Tibial nerve (tissue), 4 donors: ENCODE measurements at regions not wholly inside any gene's neighbourhood (a gene's known extent, or its start where the extent isn't known, plus 50 kb on each side); places are given as distances from the start of the nearest gene placed in this dataset.

ENCODE experiments used
- DNase-seq, 2 donors: peaks; one replicate each; pipeline ENCODE4 v3.0.0-alpha.2; 2019; ENCODE audit warnings: low spot score in 2 of 2
- H3K27ac ChIP-seq, 4 donors: fragments of 200-600 bp; sonication (generic) in 3 of 4; one replicate each; pipeline ENCODE4 v1.5.1; 2017 to 2019; ENCODE audit warnings: mild to moderate bottlenecking in 1 of 4
- H3K27me3 ChIP-seq, 2 donors: fragments of 200-600 bp; sonication (generic) in 1 of 2; one replicate each; pipeline versions ENCODE4 v1.5.1 to v1.6.0; 2017 to 2019
- H3K36me3 ChIP-seq, 3 donors: fragments of 200-600 bp; sonication (generic); one replicate each; pipeline ENCODE4 v1.5.1; 2018 to 2019
- H3K4me1 ChIP-seq, 4 donors: fragments of 200-600 bp; sonication (generic) in 3 of 4; one replicate each; pipeline ENCODE4 v1.5.1; 2017 to 2019
- H3K4me3 ChIP-seq, 4 donors: fragments of 200-600 bp; sonication (generic) in 3 of 4; one replicate each; pipeline ENCODE4 v1.5.1; 2017 to 2019; ENCODE audit warnings: mild to moderate bottlenecking in 1 of 4, moderate library complexity in 1 of 4
- H3K9me3 ChIP-seq, 4 donors: fragments of 200-600 bp; sonication (generic) in 3 of 4; one replicate each; pipeline ENCODE4 v1.5.1; 2017 to 2019
- EP300 ChIP-seq, 2 donors: sonication (generic); formaldehyde crosslinking; IDR thresholded peaks; one replicate each; pipeline ENCODE4 v1.6.1; 2017; ENCODE audit warnings: antibody characterized with exemption in 2 of 2, mild to moderate bottlenecking in 1 of 2
- POLR2A ChIP-seq, 2 donors: fragments of 450-650 bp; IDR thresholded peaks; one replicate each; pipeline ENCODE4 v1.6.1; 2017; ENCODE audit warnings: antibody characterized with exemption in 2 of 2, mild to moderate bottlenecking in 2 of 2, moderate library complexity in 2 of 2
- WGBS, 2 donors: methylation state at CpG; one replicate each; pipeline ENCODE4 v1.1.5; 2018; 5-methylcytosine and 5-hydroxymethylcytosine counted together
- TF ChIP-seq, protein P1 (sequence below), 5 experiments: fragments of 200-600 bp in 3 of 5; fragments of 450-650 bp in 2 of 5; sonication (generic) in 3 of 5; IDR thresholded peaks; one replicate each; pipeline ENCODE4 v1.5.1; 2016 to 2019; ENCODE audit warnings: antibody characterized with exemption in 5 of 5, mild to moderate bottlenecking in 3 of 5, moderate library complexity in 2 of 5

DNA sequence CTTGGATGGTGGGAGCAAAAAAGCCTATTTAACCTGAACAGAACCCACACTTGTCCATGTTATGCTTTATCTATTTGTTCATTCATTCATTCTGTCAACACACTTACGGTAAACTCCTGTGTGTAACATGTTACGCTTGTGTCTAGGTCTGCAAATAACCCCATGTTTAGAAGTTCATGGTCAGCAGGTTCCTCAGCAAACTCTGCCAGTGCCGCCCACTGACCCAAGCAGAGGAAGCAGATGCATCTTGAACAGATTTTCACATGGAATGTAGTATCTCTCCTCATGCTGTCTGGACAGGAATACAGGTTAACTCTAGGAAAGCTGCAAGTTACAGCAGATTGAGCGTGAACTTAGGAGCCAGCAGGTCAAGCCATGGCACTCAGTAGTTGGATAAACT is 213.7 kb upstream of the COPS8 start:
- no peak for TF ChIP-seq EP300 (IDR thresholded peaks at IDR 0.05)
- TF ChIP-seq, protein P1, sequence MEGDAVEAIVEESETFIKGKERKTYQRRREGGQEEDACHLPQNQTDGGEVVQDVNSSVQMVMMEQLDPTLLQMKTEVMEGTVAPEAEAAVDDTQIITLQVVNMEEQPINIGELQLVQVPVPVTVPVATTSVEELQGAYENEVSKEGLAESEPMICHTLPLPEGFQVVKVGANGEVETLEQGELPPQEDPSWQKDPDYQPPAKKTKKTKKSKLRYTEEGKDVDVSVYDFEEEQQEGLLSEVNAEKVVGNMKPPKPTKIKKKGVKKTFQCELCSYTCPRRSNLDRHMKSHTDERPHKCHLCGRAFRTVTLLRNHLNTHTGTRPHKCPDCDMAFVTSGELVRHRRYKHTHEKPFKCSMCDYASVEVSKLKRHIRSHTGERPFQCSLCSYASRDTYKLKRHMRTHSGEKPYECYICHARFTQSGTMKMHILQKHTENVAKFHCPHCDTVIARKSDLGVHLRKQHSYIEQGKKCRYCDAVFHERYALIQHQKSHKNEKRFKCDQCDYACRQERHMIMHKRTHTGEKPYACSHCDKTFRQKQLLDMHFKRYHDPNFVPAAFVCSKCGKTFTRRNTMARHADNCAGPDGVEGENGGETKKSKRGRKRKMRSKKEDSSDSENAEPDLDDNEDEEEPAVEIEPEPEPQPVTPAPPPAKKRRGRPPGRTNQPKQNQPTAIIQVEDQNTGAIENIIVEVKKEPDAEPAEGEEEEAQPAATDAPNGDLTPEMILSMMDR (IDR thresholded peaks at IDR 0.05) = no peak
- TF ChIP-seq POLR2A (IDR thresholded peaks at IDR 0.05) = no peak
- DNase-seq = peak in 1 of 2 donors; percentile 4
- Histone ChIP-seq H3K27me3 (no peaks in the 10 kb centered on the region), H3K4me3 (no peak overlapping the region), H3K36me3 (no peaks in the 10 kb centered on the region), H3K27ac (peak overlapping the region in 2 of 4 donors; percentile 22 to 62), H3K9me3 (no peaks in the 10 kb centered on the region), H3K4me1 (peaks cover 0 to 10% (median 0%) of the 10 kb centered on the region in 4 donors)
- 89 to 92% methylated on average over 4 of the region's 4 CpGs for WGBS, 2 donors

DNA sequence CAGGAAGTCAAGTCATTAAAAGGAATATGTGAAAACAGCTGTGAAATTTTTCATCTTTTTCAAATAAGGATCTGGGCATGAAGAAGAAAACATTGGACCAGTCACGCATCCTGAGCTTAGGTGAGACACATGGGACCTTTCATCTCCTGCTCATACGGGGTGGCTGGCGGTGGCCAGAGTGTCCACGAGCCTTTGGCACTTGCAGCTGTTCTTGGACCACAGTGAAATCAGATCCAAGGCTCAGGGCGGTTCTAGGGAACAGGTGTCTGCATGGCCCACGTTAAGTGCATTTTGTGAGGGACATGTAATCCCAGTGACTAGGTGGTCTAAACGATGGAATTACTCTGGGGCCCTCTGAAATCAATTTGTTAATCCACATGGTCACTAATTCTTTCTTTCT is 212.7 kb upstream of the COPS8 start:
- no peak for TF ChIP-seq EP300 (IDR thresholded peaks at IDR 0.05)
- no peak for TF ChIP-seq POLR2A (IDR thresholded peaks at IDR 0.05)
- TF ChIP-seq, protein P1 (IDR thresholded peaks at IDR 0.05) = no peak
- DNase-seq = no peak
- Histone ChIP-seq H3K36me3 (no peaks in the 10 kb centered on the region), H3K4me3 (no peak overlapping the region), H3K4me1 (peaks cover 0 to 10% (median 0%) of the 10 kb centered on the region in 4 donors), H3K9me3 (no peaks in the 10 kb centered on the region), H3K27me3 (no peaks in the 10 kb centered on the region), H3K27ac (no peak overlapping the region)
- WGBS, 2 donors = 88 to 94% methylated on average over 7 of the region's 7 CpGs

DNA sequence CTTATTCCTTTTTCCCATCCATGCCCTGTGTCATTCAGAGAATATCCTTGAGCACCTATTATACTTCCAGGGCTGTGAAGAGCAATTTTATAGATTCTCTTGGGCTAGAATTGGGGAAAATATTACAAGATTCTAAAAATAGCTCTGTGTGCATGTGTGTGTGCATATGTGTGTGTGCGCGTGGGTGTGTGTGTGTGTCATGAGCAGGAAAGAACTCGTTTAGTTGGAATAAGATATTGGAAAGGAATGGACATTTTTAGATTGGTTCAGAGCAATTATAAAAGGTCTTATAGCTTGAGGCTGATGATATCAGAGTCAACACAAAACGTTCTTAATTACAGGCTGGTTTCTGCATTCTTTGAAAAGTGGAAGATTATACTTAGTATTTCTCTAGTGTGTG is 212.1 kb upstream of the COPS8 start:
- H3K27ac ChIP-seq = no peak overlapping the region
- peaks cover 0 to 10% (median 0%) of the 10 kb centered on the region in 4 donors for H3K4me1 ChIP-seq
- H3K4me3 ChIP-seq = no peak overlapping the region
- no peaks in the 10 kb centered on the region for H3K36me3 ChIP-seq
- H3K9me3 ChIP-seq = no peaks in the 10 kb centered on the region
- DNase-seq = peak in 1 of 2 donors; percentile 1
- WGBS, 2 donors = 40 to 45% methylated on average over 4 of the region's 4 CpGs
- H3K27me3 ChIP-seq = no peaks in the 10 kb centered on the region
- TF ChIP-seq POLR2A (IDR thresholded peaks at IDR 0.05) (no peak), EP300 (IDR thresholded peaks at IDR 0.05) (no peak)
- TF ChIP-seq, protein P1 (IDR thresholded peaks at IDR 0.05) = no peak

DNA sequence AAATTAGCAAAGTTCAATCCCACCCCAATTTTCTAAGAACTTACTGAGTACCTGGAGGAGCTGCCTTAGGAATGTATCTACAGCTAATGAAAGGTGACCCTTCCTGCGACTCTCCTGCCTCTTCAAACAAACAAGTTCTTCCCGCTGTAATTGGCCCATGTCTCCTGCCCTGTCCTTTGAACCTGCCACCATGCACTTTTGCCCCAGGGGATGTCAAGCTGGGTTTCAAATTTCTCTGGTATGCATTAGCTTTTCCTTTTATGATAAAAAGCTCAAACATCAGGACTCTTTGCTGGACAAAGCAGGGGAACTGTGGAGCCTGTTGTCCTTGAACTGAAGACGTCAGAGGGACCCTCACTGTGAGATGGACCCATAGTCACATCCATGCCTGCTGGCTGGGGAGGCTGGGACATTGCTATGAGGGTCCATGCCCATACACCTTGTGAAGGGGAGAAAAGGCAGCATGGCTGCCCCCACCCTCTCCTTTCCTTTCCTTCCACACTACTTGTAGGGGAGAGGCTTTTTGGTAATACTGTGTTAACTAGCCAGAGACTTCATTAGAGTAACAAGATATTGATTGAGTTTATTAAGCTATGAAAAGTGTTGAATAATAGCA is 210.7 kb upstream of the COPS8 start:
- WGBS, 2 donors = 66 to 71% methylated on average over 3 of the region's 3 CpGs
- H3K27me3 ChIP-seq = no peaks in the 10 kb centered on the region
- DNase-seq = peak in 1 of 2 donors; percentile 3
- H3K36me3 ChIP-seq = no peaks in the 10 kb centered on the region
- H3K4me1 ChIP-seq = peaks cover 0 to 8% (median 0%) of the 10 kb centered on the region in 4 donors
- no peaks in the 10 kb centered on the region for H3K9me3 ChIP-seq
- no peak overlapping the region for H3K4me3 ChIP-seq
- TF ChIP-seq POLR2A (IDR thresholded peaks at IDR 0.05) (no peak), EP300 (IDR thresholded peaks at IDR 0.05) (no peak)
- TF ChIP-seq, protein P1 (IDR thresholded peaks at IDR 0.05) = no peak
- H3K27ac ChIP-seq = no peak overlapping the region

DNA sequence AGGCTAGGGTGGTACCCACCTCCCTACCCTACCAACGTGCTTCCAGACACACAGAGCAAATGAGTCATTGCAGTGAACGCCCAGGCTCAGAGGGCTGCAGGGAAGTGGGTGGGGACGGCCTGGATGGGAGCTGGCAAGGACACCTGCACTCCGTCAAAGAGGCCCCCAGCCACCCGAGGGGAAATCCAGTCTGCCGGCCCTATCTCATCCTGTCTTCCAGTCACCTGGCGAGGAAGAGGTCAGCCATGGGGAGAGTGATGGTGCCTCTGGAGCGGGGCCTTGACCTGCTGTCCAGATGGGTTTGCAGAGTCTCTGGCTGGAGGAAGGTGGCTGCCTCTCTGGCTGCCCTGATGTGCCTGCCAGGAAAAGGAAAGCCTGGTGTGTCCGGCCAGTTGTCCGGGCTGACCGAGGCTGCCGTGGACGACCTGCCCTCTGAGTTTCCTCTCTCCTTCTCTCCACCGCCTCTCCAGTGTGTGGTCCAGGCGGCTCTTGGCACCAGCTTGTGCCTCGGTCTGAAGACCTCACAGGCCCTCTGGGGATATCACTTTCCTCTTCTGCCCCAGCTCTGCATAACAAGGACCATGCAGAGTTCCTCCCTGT is 209.7 kb upstream of the COPS8 start:
- 71 to 73% methylated on average over 16 of the region's 16 CpGs for WGBS, 2 donors
- Histone ChIP-seq H3K9me3 (no peaks in the 10 kb centered on the region), H3K27ac (peak overlapping the region in 1 of 4 donors; percentile 35), H3K4me1 (peaks cover 0 to 8% (median 0%) of the 10 kb centered on the region in 4 donors), H3K36me3 (no peaks in the 10 kb centered on the region), H3K27me3 (no peaks in the 10 kb centered on the region), H3K4me3 (no peak overlapping the region)
- peak; percentile 6 to 21 for DNase-seq
- TF ChIP-seq EP300 (IDR thresholded peaks at IDR 0.05) (no peak), POLR2A (IDR thresholded peaks at IDR 0.05) (no peak)
- TF ChIP-seq, protein P1 (IDR thresholded peaks at IDR 0.05) = no peak
